OCI-LY7 (cell line): ENCODE measurements at regions not wholly inside any gene's neighbourhood (a gene's known extent, or its start where the extent isn't known, plus 50 kb on each side); places are given as distances from the start of the nearest gene placed in this dataset.

Experiments
- BruUV-seq: library from RNA; stranded (reverse); fragments of 400-500 nt; replicated peaks from 2 replicates; lab custom pipeline; 2021; lab: Mats Ljungman, UMichigan
- CTCF ChIA-PET: fragments of 300-600 bp; sonication (Branson Sonifier 250); formaldehyde crosslinking; loops from one replicate; lab custom pipeline; 2022; ENCODE audit warnings: antibody characterized with exemption; ENCODE audit not compliant: unreplicated experiment; lab: Charles Lee
- POLR2A ChIA-PET: fragments of 300-600 bp; sonication (Branson Sonifier 250); formaldehyde crosslinking; loops from one replicate; lab custom pipeline; 2022; ENCODE audit warnings: antibody characterized with exemption; lab: Charles Lee
- DNase-seq: peaks from one replicate; pipeline ENCODE4 v3.0.0-alpha.2; 2015; ENCODE audit warnings: low spot score
- H2AFZ ChIP-seq: fragments of 200-600 bp; sonication (generic), shearing (Covaris generic); 2 replicates; pipeline ENCODE4 v1.6.1; 2014; ENCODE audit warnings: mild to moderate bottlenecking, antibody characterized with exemption, low read length, moderate library complexity
- H3K27ac ChIP-seq: fragments of 200-600 bp; sonication (generic); 2 replicates; pipeline ENCODE4 v1.5.1; 2014; ENCODE audit warnings: mixed run types, low read depth, mild to moderate bottlenecking, moderate library complexity, low read length, inconsistent platforms; ENCODE audit not compliant: poor library complexity, severe bottlenecking
- H3K36me3 ChIP-seq: fragments of 200-600 bp; sonication (generic); 2 replicates; pipeline ENCODE4 v1.6.1; 2014; ENCODE audit warnings: mild to moderate bottlenecking, antibody characterized with exemption, low read length, moderate library complexity, mixed read lengths; ENCODE audit not compliant: insufficient read depth
- H3K4me1 ChIP-seq: fragments of 200-600 bp; sonication (generic); 2 replicates; pipeline ENCODE4 v1.5.1; 2014; ENCODE audit warnings: mild to moderate bottlenecking, low read length; ENCODE audit not compliant: insufficient read depth, poor library complexity, severe bottlenecking
- H3K4me2 ChIP-seq: fragments of 200-600 bp; sonication (generic); 2 replicates; pipeline ENCODE4 v1.6.1; 2014; ENCODE audit warnings: mild to moderate bottlenecking, low read length
- H3K4me3 ChIP-seq: fragments of 200-600 bp; sonication (generic); 2 replicates; pipeline ENCODE4 v1.5.1; 2014; ENCODE audit warnings: mild to moderate bottlenecking, low read depth, low read length; ENCODE audit not compliant: poor library complexity, severe bottlenecking
- H3K79me2 ChIP-seq: fragments of 200-600 bp; sonication (generic); 2 replicates; pipeline ENCODE4 v1.6.1; 2016; ENCODE audit warnings: low read depth, mild to moderate bottlenecking, low read length, moderate library complexity, mixed read lengths; ENCODE audit not compliant: insufficient read depth
- H3K9me2 ChIP-seq: fragments of 200-600 bp; sonication (generic); 2 replicates; pipeline ENCODE4 v1.6.1; 2016; ENCODE audit warnings: mild to moderate bottlenecking, low read length, mixed read lengths; ENCODE audit not compliant: insufficient read depth
- H3K9me3 ChIP-seq: fragments of 200-600 bp; sonication (generic); 2 replicates; pipeline ENCODE4 v1.6.1; 2014; ENCODE audit warnings: mild to moderate bottlenecking, mixed run types, low read length, mixed read lengths
- H4K20me1 ChIP-seq: fragments of 200-600 bp; sonication (generic); 2 replicates; pipeline ENCODE4 v1.6.1; 2014; ENCODE audit warnings: mild to moderate bottlenecking, antibody characterized with exemption, low read length, moderate library complexity, mixed read lengths; ENCODE audit not compliant: insufficient read depth
- CTCF ChIP-seq: fragments of 200-600 bp; sonication (generic); conservative IDR thresholded peaks from 2 replicates; pipeline ENCODE4 v1.5.1; 2014; ENCODE audit warnings: mild to moderate bottlenecking, antibody characterized with exemption, low read length, moderate library complexity, mixed read lengths
- EZH2phosphoT487 ChIP-seq: fragments of 200-600 bp; sonication (generic); IDR thresholded peaks from 2 replicates; pipeline ENCODE4 v1.6.1; 2018; ENCODE audit warnings: low read depth, borderline replicate concordance, mild to moderate bottlenecking, mixed run types, antibody characterized with exemption, low read length, moderate library complexity, mixed read lengths
- intact Hi-C: fragments of 100-400 bp; cut with micrococcal nuclease; formaldehyde crosslinking; loops from one replicate; pipeline ENCODE4 v1.10.0; 2022; ENCODE audit not compliant: unreplicated experiment

GRCh38 chr2:14790041-14790640 lies 157.6 kb downstream of the LRATD1 start:
- H3K79me2 ChIP-seq = no peaks in the 10 kb centered on the region
- DNase-seq = no peak
- TF ChIP-seq EZH2phosphoT487 = no peak
- TF ChIP-seq CTCF = no peak
- H3K36me3 ChIP-seq = no peaks in the 10 kb centered on the region
- no peak overlapping the region for H3K27ac ChIP-seq
- H3K4me2 ChIP-seq = no peak overlapping the region
- intact Hi-C loops = no loop called here
- H2AFZ ChIP-seq = no peak overlapping the region
- H3K4me1 ChIP-seq = no peaks in the 10 kb centered on the region
- CTCF ChIA-PET = no interaction called here
- no TSS peak for BruUV-seq
- H4K20me1 ChIP-seq = no peaks in the 10 kb centered on the region
- H3K9me2 ChIP-seq = no peaks in the 10 kb centered on the region
- POLR2A ChIA-PET = no interaction called here
- H3K4me3 ChIP-seq = no peak overlapping the region
- H3K9me3 ChIP-seq = no peaks in the 10 kb centered on the region

GRCh38 chr2:14803994-14804393 lies 171.5 kb downstream of the LRATD1 start:
- Histone ChIP-seq H3K79me2 (no peaks in the 10 kb centered on the region), H3K27ac (no peak overlapping the region), H3K4me2 (no peak overlapping the region), H3K4me1 (no peaks in the 10 kb centered on the region), H2AFZ (no peak overlapping the region), H3K9me2 (no peaks in the 10 kb centered on the region), H3K9me3 (no peaks in the 10 kb centered on the region), H3K36me3 (no peaks in the 10 kb centered on the region), H3K4me3 (no peak overlapping the region), H4K20me1 (no peaks in the 10 kb centered on the region)
- TF ChIP-seq CTCF (no peak), EZH2phosphoT487 (no peak)
- ChIA-PET POLR2A (no interaction called here), CTCF (no interaction called here)
- no peak for DNase-seq
- intact Hi-C loops = no loop called here
- BruUV-seq = no TSS peak

GRCh38 chr2:14804902-14805301 lies 172.4 kb downstream of the LRATD1 start:
- Histone ChIP-seq H2AFZ (no peak overlapping the region), H3K36me3 (no peaks in the 10 kb centered on the region), H3K9me3 (no peaks in the 10 kb centered on the region), H3K4me3 (no peak overlapping the region), H3K27ac (no peak overlapping the region), H3K4me2 (no peak overlapping the region), H3K9me2 (no peaks in the 10 kb centered on the region), H4K20me1 (no peaks in the 10 kb centered on the region), H3K79me2 (no peaks in the 10 kb centered on the region), H3K4me1 (no peaks in the 10 kb centered on the region)
- POLR2A ChIA-PET = no interaction called here
- TF ChIP-seq CTCF (no peak), EZH2phosphoT487 (no peak)
- intact Hi-C loops = no loop called here
- no TSS peak for BruUV-seq
- no peak for DNase-seq
- CTCF ChIA-PET = no interaction called here
